Endothelial cell (in vitro differentiated cells): ENCODE measurements at regions not wholly inside any gene's neighbourhood (a gene's known extent, or its start where the extent isn't known, plus 50 kb on each side); places are given as distances from the start of the nearest gene placed in this dataset.

Source experiments
- DNase-seq: peaks from one replicate; pipeline ENCODE4 v3.0.0; 2021; ENCODE audit warnings: low spot score
- H3K27ac Mint-ChIP-seq: one replicate; pipeline ENCODE4 v1.8.0; 2021; ENCODE audit warnings: mixed read lengths, inconsistent platforms; ENCODE audit not compliant: unreplicated experiment
- H3K27me3 Mint-ChIP-seq: one replicate; pipeline ENCODE4 v1.8.0; 2021; ENCODE audit warnings: mild to moderate bottlenecking, moderate library complexity, mixed read lengths, inconsistent platforms; ENCODE audit not compliant: unreplicated experiment
- H3K36me3 Mint-ChIP-seq: one replicate; pipeline ENCODE4 v1.8.0; 2021; ENCODE audit warnings: mild to moderate bottlenecking, low read depth, mixed read lengths, inconsistent platforms; ENCODE audit not compliant: unreplicated experiment
- H3K4me1 Mint-ChIP-seq: one replicate; pipeline ENCODE4 v1.8.0; 2021; ENCODE audit warnings: mild to moderate bottlenecking, mixed read lengths, inconsistent platforms; ENCODE audit not compliant: unreplicated experiment
- H3K4me3 Mint-ChIP-seq: one replicate; pipeline ENCODE4 v1.8.0; 2021; ENCODE audit warnings: mild to moderate bottlenecking, mixed read lengths, inconsistent platforms; ENCODE audit not compliant: unreplicated experiment
- H3K9me3 Mint-ChIP-seq: one replicate; pipeline ENCODE4 v1.8.0; 2021; ENCODE audit warnings: mixed read lengths, inconsistent platforms; ENCODE audit not compliant: unreplicated experiment
- TF ChIP-seq, protein P1 (sequence below): fragments of 200-600 bp; sonication (generic); IDR thresholded peaks from one replicate; pipeline ENCODE4 v1.5.0; 2021; ENCODE audit warnings: antibody characterized with exemption; ENCODE audit not compliant: unreplicated experiment

DNA sequence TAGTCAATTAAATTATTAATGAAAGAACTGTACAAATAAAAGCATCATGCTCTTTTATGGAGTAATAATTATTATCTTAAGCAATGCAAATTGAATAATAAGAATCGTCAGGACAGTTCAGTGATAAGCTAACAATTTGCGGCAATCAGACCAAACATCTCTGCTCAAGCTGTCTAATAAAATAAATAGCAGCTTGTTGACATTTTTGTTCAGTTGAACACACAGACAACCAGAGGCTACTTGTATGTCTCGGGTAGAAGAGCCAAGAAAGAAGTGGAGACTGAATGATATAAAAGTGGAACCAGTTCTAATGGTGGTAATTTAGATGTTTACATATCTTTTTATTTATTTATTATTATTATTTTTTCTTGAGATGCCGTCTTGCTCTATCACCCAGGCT, 57.4 kb upstream of the FOXN3 start:
- no peak overlapping the region for H3K27ac Mint-ChIP-seq
- TF ChIP-seq, protein P1, sequence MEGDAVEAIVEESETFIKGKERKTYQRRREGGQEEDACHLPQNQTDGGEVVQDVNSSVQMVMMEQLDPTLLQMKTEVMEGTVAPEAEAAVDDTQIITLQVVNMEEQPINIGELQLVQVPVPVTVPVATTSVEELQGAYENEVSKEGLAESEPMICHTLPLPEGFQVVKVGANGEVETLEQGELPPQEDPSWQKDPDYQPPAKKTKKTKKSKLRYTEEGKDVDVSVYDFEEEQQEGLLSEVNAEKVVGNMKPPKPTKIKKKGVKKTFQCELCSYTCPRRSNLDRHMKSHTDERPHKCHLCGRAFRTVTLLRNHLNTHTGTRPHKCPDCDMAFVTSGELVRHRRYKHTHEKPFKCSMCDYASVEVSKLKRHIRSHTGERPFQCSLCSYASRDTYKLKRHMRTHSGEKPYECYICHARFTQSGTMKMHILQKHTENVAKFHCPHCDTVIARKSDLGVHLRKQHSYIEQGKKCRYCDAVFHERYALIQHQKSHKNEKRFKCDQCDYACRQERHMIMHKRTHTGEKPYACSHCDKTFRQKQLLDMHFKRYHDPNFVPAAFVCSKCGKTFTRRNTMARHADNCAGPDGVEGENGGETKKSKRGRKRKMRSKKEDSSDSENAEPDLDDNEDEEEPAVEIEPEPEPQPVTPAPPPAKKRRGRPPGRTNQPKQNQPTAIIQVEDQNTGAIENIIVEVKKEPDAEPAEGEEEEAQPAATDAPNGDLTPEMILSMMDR, result no peak
- peaks cover 4% of the 10 kb centered on the region for H3K27me3 Mint-ChIP-seq
- no peaks in the 10 kb centered on the region for H3K9me3 Mint-ChIP-seq
- DNase-seq, result no peak
- H3K36me3 Mint-ChIP-seq, result peaks cover 3% of the 10 kb centered on the region
- H3K4me3 Mint-ChIP-seq, result no peak overlapping the region
- H3K4me1 Mint-ChIP-seq, result no peaks in the 10 kb centered on the region

DNA sequence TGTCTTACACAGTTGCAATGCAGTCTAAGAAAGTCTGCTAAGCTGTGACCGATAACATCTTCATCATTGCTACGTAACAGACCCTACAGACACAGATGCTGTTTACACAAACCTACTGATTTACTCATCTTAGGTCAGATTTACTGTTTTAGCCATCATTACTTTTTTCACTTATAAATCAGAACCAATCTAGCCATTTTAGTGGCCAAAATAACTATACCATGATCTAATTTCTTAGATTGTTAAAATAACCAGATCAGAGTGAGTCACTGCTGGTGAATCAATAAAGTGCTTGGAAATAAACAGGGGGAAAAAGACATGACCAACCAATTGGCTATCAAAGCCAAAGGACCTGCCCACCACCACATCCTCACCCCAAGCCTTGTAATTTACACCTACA, 57.0 kb upstream of the FOXN3 start:
- Mint-ChIP-seq H3K4me1 (no peaks in the 10 kb centered on the region), H3K27ac (no peak overlapping the region), H3K27me3 (peaks cover 4% of the 10 kb centered on the region), H3K4me3 (no peak overlapping the region), H3K36me3 (peaks cover 3% of the 10 kb centered on the region), H3K9me3 (no peaks in the 10 kb centered on the region)
- no peak for DNase-seq
- TF ChIP-seq, protein P1, result no peak

GRCh38 chr14:89473569-89473968, 56.5 kb upstream of the FOXN3 start:
- H3K27me3 Mint-ChIP-seq, result peaks cover 4% of the 10 kb centered on the region
- H3K36me3 Mint-ChIP-seq, result peaks cover 3% of the 10 kb centered on the region
- no peak for DNase-seq
- no peak overlapping the region for H3K27ac Mint-ChIP-seq
- TF ChIP-seq, protein P1, result no peak
- H3K9me3 Mint-ChIP-seq, result no peaks in the 10 kb centered on the region
- H3K4me1 Mint-ChIP-seq, result no peaks in the 10 kb centered on the region
- H3K4me3 Mint-ChIP-seq, result no peak overlapping the region

GRCh38 chr14:89470401-89470800, 53.4 kb upstream of the FOXN3 start:
- no peaks in the 10 kb centered on the region for H3K9me3 Mint-ChIP-seq
- TF ChIP-seq, protein P1, result no peak
- peaks cover 13% of the 10 kb centered on the region for H3K36me3 Mint-ChIP-seq
- H3K27ac Mint-ChIP-seq, result no peak overlapping the region
- H3K27me3 Mint-ChIP-seq, result peaks cover 4% of the 10 kb centered on the region
- no peak overlapping the region for H3K4me3 Mint-ChIP-seq
- H3K4me1 Mint-ChIP-seq, result peaks cover 7% of the 10 kb centered on the region
- no peak for DNase-seq

DNA sequence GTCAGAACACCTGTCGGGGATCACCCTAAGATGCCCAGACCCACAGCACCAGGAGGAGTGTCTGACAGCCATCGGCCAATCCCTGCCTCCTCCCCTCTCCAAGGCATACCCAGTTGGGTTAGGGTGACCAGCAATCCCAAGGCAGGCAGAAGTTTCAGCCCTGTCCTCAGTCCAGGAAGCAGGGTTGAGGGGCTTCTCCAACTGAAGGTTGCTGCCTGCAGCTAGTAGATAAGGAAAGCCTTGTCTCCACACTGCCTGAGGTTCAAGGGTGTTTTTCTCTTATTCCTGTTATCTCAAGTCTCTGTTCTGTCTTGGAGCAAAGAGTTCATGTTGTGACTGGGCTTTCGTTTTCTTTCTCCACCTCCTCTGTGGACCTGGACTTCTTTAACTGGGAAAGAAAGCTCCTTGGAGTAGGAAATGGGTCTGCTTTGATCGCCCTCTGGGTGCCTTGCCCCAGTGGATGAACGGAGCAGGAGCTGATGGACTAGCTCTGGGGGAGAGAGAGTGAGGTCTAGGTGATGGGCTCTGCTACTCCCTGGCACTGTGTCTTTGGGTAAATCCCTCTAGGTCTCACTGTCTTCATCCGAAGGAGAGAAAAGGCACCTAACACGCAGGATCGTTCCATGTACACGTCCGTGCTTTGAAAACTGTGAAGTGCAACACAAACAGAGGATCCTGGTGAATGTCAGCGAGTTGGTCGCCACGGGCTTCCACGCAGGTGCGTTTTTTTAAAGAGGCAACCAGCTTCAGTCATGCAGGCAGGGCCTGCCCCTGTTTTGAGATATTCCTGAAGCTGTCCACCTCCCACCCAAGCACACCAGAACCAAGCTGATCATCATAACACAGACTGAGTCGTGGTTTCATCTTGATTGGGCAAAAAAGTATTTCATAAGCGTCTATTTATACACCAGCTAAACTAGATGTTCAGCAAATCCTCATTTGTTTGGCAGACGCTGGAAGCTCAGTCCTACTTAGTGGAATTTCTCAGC, 52.5 kb upstream of the FOXN3 start:
- Mint-ChIP-seq H3K36me3 (peaks cover 13% of the 10 kb centered on the region), H3K9me3 (no peaks in the 10 kb centered on the region), H3K4me3 (no peak overlapping the region), H3K27me3 (peaks cover 6% of the 10 kb centered on the region), H3K27ac (no peak overlapping the region), H3K4me1 (peaks cover 7% of the 10 kb centered on the region)
- TF ChIP-seq, protein P1, result no peak
- no peak for DNase-seq
